ENCODE measurements at regions not wholly inside any gene's neighbourhood (a gene's known extent, or its start where the extent isn't known, plus 50 kb on each side); places are given as distances from the start of the nearest gene placed in this dataset.
A peak's percentile ranks its signal among the peaks of the same experiment; 100 is the strongest.

DNA sequence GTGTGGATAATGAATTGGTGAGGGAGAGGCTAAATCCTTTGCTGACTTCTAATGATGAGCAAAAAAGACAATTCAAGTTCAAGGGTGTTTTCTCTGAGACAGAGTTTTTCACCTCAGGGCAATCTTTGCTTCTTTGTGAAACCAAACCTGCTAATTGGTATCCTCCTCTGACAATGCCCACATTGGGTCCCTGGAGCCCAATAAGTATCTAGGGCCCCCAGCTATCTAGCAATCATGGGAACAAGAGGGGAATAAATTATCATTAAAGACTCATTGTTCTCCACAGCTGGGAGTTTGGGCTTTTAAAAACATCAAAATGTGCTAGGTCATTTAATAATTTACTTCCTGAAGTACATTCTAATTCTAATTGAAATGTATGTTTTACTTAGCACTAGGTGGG, 227.3 kb downstream of the TMEM167A start:
- no peak for DNase-seq (ENCODE audit: low spot score)

DNA sequence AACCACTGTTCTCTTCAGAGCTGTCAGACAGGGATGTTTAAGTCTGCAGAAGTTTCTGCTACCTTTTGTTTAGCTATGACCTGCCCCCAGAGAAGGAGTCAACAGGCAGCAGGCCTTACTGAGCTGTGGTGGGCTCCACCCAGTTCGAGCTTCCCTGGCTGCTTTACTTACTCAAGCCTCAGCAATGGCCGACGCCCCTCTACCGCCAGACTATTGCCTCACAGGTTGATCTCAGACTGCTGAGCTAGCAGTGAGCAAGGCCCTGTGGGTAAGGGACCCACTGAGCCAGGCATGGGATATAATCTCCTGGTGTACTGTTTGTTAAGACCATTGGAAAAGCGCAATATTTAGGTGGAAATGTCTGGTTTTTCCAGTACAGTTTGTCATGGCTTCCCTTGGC, 229.6 kb downstream of the TMEM167A start:
- DNase-seq (ENCODE audit: low spot score): no peak

DNA sequence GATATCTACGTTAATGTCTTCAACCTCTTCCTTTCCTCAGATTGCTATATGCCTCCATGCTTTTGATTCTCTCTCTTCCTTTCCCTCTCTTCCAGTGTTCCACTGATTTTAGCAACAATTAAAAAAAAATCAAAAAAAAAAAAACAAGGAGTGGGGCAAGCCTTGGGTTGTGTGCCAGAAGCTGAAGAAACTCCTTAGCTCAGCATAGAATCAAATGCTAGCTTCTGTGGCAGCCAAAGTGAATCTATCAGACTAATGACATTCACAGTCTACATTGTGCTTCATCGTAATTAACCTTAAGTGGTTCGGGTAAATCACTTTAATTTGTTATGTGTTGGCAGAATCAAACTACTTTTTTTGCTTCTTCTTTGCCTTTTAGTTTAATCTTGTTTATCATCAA, 237.3 kb downstream of the TMEM167A start:
- DNase-seq (ENCODE audit: low spot score): no peak

DNA sequence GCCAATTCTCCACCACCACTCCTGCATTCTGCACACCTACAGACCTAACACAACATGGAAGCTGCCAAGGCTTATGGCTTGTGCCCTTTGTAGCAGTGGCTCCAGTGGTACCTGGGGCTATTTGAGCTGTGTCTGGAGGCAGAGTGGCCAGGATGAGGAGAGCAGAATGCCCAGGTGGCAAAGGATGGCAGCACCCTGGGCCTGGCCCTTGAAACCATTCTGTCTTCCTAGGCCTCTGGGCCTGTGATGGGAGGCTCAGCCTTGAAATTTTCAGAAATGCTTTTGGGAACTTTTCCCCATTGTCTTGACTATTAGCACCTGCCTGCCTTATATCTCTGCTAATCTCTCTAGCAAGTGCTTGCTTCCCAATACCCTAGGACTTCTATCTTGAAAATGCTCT, 241.7 kb downstream of the TMEM167A start:
- no peak for DNase-seq (ENCODE audit: low spot score)

DNA sequence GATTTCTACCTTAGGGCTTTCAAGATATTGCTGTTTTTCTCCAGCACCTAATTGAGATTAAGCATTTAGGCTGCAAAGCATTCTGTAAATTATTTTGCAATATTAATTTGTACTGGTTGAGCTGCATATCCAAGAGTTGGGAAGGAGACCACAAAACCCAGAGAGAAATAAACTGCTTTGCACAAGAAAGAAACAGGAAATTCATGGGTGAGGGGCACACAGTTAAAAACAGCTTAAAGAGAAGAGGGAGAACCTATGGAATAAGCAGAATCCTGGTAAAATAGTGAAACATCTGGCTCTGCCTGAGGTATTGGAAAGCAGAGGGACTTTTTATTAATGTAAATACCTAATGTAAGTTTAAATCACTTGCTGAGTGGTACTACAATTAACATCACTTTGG, 243.0 kb downstream of the TMEM167A start:
- DNase-seq (ENCODE audit: low spot score): no peak

DNA sequence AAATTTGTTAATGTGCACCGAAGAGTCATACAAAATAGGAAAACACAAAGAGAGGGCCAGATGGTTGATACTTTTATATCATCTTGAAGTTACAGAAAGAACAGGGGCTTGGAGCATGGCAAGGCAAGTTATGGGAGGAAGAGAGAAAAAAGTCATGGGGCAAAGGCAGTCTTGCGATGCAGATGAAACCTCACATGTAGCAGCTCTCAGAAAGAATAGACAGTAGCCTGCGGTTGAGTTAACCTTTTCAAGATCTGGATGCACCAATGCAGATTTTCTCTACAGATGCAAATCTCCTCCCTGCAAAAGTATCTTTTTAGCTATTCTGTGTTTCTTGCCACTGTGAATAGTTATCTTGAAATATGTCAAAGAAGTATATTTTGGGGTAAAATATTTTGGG, 243.9 kb downstream of the TMEM167A start:
- DNase-seq (ENCODE audit: low spot score): no peak

DNA sequence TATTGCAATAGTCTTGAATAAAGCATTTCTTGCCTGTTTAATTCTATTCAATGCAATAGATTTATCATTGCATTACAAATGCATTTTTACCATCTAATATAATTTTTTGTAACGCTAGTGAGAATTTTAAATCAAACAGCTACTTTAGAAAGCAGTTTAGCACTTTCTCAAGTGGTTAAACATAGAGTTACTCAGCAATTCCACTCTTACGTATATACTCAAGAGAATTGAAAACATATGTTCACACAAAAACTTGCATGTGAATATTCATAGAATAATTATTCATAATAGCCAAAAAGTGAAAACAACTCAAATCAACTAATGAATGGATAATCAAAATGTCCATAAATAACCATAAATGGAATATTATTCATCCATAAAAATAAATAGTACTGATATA, 244.7 kb downstream of the TMEM167A start:
- DNase-seq (ENCODE audit: low spot score): no peak

DNA sequence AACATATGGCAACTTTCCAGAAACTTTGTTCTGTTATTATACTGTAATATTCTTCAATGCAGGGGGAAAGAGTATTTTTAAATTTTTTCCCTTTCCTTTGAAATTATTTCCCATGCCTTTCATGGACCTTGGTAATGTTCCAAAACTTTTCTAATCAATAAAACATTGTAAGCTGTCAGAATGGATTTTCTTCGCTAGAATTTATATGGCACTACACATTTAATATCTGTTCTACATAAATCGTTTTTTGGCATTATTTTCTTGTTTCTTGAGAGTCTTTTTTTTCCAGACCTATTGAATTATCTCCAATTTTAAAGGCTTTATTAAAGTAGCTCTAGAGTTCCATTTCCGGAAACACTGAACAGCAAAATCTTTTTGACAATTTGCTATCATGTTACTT, 249.0 kb downstream of the TMEM167A start:
- no peak for DNase-seq (ENCODE audit: low spot score)

DNA sequence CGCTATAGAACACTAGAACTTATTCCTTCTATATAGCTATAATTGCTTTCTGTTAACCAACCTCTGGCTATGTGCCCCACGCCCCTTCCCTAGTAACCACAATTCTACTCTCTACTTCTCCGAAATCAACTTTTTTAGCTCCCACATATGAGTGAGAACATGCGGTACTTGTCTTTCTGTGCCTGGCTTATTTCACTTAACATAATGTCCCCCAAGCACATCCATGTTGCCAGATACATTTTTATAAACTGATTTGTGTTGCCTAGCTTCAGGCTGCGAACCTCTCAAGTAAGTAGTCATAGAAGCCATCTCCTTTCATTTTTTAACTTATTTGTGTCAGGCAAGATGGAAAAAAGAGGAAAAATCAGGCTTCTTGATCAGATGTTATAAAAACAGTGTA, 249.5 kb downstream of the TMEM167A start:
- no peak for DNase-seq (ENCODE audit: low spot score)

DNA sequence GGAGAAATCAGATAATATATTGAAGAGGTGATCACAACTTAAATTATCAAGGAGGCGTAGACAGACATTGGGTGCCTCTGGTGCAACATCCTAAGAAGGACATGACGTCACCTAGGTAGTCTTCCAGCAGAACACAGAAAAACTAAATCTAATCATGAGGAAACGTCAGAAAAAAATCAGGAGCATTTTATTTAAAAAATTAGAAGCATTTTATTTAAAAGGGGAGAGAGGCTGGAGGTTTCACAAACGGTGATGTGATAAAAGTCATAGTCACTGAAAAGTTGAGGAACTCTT, 254.6 kb downstream of the TMEM167A start:
- DNase-seq (ENCODE audit: low spot score): no peak

DNA sequence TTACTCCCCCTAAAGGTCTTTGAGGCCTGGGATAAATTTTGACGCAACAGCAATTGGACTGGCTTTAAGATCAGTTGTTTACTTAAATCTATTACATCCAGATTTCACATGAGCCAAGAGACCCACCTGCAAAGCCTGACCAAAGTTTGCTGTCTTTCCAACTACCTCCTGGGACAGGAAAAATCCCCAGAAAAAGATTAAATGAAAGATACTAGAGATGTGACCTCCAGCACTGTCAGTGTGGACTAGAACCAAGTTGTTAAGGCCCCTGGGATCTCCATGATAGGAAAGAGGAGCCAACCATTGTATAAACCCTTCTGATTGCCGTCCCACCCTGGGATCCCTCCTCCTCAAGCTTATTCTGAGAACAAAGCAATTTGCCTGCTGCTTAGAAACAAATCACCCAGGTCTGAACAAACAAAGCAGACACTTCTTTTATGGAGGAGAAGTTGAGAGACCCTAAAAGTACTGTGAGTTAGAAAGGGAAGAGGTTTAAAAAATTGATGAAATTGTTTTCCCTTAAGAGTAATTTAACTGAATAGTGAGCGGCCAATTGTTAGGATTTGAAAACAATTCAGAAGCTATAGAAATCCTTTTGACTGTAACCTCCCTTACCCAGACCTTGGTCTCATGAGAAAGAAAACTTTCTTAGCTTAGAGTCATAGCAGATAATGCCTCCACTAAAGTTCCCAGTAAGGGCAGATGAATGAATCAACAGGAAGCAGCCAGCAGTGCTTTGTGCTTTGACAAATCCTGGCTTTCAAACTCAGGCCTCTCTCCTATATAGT, 255.2 kb downstream of the TMEM167A start:
- no peak for DNase-seq (ENCODE audit: low spot score)

DNA sequence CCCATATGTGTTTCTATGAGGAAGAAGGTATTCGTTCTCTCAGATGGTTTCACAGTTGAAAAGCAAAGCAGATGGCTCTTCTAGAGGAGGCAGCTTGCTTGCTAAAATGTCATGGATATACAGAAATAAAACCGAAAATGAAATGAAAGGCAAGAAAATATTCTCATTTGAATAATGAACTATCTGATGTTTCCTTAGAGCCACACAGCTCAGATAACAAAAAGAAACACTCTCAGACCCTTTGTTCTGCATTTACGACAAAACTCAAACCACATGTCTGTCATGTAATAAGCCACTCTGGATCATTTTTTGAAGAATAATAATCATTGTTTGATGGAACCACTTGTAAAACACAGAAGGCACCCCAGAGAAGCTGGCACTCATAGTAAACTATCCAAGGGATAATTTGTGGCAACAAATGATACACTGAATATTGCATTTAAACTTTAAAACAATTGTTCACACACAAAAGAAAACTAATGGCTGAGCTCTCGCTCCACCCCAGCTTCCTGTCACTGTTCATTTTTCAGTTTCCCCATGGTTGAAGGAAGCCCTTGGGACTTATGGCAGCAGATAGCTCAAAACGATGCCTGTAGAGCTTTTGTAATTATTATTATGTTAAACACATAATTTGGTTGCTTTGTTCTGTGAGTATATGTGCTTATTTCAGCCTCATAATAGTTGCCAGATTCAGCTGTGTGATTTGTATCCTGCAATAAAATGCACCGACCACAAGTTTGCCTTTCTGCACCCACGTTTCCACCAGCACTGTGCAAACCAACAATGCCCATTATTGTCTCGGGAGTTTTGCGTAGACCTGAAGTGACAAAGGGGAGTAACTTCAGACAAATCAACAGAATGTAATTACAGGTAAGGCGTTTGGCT, 256.0 kb downstream of the TMEM167A start:
- DNase-seq (ENCODE audit: low spot score): peak; percentile 3

DNA sequence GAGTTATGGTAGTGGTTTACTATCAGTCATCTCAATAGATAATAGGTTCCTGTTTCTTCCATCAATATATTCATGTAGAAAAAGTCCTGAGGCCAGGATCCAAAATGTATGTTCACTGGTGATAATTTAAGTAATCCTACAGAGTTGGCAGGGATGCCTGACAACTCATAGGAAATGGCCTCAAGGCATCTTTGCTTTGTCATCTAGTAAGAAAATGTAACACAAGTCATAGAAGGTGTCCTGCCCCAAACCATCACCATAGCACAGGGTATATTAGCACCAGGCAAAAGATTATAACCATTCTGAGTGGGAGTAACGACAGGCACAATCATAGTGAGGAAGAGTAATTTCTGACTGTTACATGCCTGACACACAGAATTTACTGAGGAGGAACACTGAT, 257.0 kb downstream of the TMEM167A start:
- no peak for DNase-seq (ENCODE audit: low spot score)

DNA sequence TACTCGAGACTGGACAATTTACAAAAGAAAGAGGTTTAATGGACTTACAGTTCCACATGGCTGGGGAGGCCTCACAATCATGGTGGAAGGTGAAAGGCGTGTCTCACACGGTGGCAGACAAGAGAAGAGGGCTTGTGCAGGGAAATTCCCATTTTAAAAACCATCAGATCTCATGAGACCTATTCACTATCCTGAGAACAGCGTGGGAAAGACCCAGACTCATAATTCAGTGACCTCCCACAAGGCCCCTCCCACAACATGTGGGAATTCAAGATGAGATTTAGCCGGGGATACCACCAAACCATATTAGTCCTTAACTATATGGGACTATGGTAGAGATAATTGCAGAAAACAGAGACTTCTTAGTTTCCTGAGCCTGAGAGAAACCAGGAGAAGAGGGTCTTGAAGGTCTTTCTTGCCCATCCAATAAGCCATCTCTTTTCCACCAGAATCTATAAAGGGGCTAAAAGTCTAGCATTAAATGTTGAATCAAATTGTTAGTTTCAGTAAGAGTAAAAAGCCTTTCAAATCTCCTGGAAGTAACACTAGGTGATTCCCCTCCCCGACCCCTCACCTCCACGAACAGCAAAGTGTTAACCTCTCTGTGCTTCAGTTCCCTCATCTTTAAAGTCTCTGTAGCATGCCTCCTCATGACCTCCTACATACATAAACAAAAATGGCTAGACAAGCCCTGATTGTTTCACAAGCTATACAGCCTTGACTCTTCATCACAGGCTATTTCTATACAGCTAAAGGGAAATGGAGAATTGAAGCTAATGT, 259.1 kb downstream of the TMEM167A start:
- no peak for DNase-seq (ENCODE audit: low spot score)

DNA sequence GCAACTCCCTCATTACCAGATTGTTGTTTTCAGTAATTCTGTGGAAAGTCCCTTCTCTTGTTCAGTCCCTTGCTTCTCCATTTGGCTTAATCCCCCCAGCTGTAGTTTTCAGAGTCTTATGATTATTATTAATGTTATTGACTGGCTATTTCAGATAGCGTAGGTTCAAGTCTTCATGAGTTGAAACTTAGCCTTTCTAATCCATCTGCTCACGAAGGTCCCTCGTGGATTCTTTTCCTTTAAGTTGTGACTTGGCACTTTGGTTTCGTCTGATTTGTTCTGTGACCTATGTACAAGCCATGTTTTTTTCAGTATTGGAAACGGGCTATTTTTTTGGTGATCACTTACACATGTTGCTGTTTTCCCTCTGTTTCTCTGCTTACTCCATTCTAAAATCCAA, 260.3 kb downstream of the TMEM167A start:
- no peak for DNase-seq (ENCODE audit: low spot score)

DNA sequence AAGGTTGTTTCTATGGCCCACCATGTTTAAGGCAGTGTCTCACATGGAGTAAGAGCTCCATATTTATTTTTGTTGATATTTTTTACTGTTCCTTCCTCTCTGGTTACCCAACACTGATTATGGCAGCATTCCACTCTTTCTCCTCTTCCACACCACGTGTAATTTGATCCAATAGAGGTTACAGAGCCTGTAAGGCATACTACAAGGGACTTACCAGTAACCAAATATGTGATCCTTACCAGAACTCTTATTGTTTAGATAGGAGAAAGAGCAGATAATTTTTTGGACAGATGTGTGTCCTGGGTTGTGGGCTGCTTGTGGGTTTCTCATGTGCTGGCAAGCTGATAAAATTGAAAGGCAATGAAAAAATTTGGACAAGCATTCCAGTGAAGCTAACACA, 261.3 kb downstream of the TMEM167A start:
- peak; percentile 6 for DNase-seq (ENCODE audit: low spot score)

DNA sequence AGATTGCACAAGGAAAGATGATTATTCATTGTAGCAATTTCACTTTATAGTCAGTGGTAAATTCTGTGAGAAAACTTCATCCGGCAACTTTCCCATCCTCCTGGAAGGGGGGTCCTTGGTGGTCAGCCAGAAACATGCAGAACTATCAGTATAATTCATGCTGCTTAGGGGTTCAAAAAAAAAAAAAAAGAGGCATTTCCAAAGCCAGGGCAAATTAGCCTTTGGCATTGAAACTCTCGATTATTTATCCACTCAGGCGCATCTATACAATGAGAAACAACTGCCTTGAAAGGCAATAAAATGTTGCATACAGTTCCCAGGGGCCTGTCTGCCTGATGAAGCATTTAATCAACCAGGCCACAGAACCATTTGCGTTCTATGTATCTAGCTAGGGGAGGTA, 263.3 kb downstream of the TMEM167A start:
- DNase-seq (ENCODE audit: low spot score): no peak

DNA sequence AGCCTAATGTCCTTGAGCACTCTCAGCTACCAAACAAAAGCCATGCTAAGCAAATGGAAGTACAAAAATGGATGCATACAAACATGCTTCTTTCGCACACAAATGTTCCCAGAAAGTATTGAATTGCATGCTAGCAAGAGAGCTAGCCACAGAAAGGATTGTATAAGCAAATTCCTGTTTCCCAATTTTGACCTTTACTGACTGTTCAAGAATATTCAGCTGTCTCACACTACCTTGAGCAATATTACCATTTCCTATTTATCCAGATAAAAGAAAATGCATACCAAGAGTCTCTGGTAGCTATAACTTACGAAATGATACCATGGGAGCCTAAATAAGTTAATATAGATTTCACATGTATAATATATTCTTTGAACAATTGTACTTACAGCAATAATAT, 264.6 kb downstream of the TMEM167A start:
- no peak for DNase-seq (ENCODE audit: low spot score)

DNA sequence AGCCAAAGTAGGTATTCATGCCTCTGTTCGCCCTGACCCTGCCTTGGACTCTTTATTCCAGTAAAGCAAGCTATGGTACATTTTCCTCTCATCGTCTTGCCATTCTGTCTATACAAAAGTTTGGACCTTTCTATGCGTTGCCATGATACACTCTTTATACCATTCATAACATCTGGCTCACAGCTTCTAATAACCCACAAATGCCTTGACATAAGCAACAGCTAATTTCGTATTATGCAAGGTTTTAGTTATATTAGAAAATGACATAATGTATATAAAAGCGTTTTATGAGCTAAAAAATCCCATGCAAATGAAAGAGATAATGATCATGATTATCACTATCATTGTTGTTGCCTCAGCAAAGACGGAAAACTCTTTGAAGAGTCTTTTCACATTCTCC, 265.7 kb downstream of the TMEM167A start:
- DNase-seq (ENCODE audit: low spot score): no peak

DNA sequence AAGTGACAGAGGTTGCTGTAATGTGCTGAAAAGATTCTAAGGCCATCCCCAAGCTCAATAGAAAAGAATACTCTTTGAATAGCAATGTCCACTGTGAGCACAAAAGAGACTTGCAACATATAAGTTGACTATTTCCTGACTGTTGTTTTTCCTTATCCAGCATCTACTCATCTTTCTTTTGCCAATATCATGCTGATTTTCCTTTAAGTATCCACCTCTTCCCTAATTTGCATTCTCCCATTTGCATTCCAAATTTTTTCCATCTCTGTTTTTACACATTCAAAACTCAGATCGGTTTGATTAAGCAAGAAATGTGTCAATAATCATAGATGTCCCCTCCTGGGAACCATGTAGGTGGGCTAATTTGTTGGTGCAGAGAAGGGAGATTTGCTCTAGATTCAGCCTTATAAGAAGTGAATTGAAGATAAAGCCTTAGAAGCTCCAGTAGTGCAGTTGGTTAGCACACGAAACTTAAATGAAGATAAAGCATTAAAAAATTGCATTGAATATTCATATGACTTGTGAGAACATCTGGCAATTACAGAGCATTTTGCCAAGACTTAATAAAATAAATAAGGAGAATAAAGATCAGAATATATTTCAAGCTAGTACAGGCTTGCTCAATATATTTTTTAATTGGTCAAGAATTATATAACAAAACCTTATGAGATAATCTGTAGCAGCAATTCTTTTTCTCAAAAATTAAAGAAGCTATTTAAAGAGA, 267.6 kb downstream of the TMEM167A start:
- no peak for DNase-seq (ENCODE audit: low spot score)

DNA sequence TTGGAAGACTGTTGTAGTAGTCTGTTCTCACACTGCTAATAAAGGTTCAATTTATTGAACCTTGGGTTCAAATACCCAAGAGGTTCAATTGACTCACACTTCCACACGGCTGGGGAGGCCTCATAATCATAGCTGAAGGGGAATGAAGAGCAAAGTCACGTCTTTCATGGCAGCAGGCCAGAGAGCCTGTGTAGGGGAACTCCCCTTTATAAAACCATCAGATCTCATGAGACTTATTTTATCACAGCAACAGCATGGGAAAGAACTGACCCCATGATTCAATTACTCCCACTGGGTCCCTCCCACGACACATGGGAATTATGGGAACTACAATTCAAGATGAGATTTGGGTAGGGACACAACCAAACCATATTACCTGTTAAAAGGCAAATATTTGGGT, 268.2 kb downstream of the TMEM167A start:
- DNase-seq (ENCODE audit: low spot score): no peak

DNA sequence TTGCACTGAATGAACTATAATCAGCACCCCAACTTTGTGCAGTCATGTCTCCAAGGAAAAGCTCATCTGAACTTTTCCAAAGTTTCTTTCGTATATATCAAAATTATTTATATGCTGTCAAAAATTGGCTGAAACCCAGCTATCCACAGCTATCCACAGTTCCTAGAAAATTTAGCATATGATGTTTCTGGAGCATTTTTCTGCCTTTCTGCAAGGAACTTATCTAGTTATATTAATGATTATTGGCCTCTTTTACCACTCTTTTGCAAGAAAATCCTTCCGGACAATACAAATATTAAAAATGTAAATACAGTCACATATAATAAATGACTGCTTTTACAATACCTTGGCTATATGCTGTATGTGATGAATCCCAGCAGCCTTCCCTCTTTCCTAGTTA, 270.2 kb downstream of the TMEM167A start:
- DNase-seq (ENCODE audit: low spot score): no peak
